Motor neuron (in vitro differentiated cells): ENCODE measurements at regions not wholly inside any gene's neighbourhood (a gene's known extent, or its start where the extent isn't known, plus 50 kb on each side); places are given as distances from the start of the nearest gene placed in this dataset.
A peak's percentile ranks its signal among the peaks of the same experiment; 100 is the strongest.
"Not testable (repeated sequence)": the region's sequence is repeated elsewhere in the genome, so short reads cannot be mapped to it uniquely, and the experiment has no call there.

Source experiments
- ATAC-seq, 8 experiments: fragments of 200-7000 bp; cut with Tn5 transposase; replicated peaks in 6 of 8; 2 replicates each; pipeline ENCODE4 v1.8.0; 2021; ENCODE audit warnings: mild to moderate bottlenecking in 8 of 8, moderate library complexity in 8 of 8
- H3K27ac ChIP-seq, 2 donors: fragments of 250-450 bp; sonication (Bioruptor Pico); 2 replicates each; pipeline ENCODE4 v1.9.0; 2021; ENCODE audit warnings: antibody characterized with exemption in 2 of 2, mild to moderate bottlenecking in 2 of 2, moderate library complexity in 1 of 2
- H3K4me1 ChIP-seq, 2 donors: fragments of 250-450 bp; sonication (Bioruptor Pico); replicated peaks in 1 of 2; 2 replicates each; pipeline ENCODE4 v1.6.1; 2021; ENCODE audit warnings: antibody characterized with exemption in 2 of 2, mild to moderate bottlenecking in 2 of 2, moderate library complexity in 1 of 2
- H3K4me3 ChIP-seq, 5 donors: fragments of 250-450 bp; sonication (Bioruptor Pico); 2 replicates each; pipeline ENCODE4 v1.9.0; 2021; ENCODE audit warnings: antibody characterized with exemption in 5 of 5, mild to moderate bottlenecking in 5 of 5, moderate library complexity in 4 of 5
- WGBS, 10 experiments: fragments of 450-650 bp; shearing (Covaris generic); methylation state at CpG; one replicate each; pipeline ENCODE4 v1.0.0; 2022; 5-methylcytosine and 5-hydroxymethylcytosine counted together
- in situ Hi-C, 9 experiments: fragments of 400-800 bp; cut with MboI; loops; one replicate each; pipeline ENCODE4 v1.15.0; 2021; ENCODE audit warnings: low sequenced_read_pairs in 9 of 9, low pct_unique_long_range_greater_than_20kb in 2 of 9; ENCODE audit not compliant: unreplicated experiment in 9 of 9

DNA sequence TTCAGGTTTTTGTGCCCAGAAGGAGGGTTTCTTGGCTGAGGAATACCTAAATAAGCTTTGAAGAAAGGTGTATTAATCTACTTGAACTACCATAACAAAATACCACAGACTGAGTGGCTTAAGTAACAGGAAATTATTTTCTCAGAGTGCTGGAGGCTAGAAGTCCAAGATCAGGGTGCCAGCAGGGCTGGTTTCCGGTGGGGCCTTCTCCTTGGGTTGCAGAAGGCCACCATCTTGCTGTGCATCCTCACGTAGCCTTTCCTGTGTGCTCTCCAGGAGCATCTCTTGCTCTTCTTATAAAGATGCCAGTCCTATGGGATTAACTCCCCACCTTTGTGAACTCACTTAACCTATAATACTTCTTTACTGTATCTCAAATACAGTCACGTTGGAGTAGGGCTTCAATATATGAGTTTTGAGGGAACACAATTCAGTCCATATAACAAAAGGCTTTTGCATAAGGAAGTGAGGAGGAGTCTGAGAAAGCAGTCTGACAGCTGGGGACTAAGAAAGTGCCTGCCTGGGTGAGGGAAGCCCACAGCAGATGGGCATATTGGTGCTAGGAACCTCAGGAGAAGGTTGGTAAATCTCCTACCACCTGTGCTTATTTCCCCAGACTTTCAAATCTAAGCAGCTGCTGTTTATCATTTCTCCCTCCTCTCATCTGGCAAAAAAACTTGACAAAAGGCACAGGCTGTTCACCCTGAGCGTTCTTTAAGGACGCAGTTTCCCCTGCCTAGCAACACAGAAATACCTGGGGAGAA lies 89.6 kb upstream of the CBLB start:
- WGBS, 10 experiments, result 60 to 100% (median 94%) methylated on average over 1 to 3 of the region's 5 CpGs; no CpG with 5 or more reads in 1 of the 10 experiments
- Histone ChIP-seq H3K4me3 (no peak overlapping the region), H3K27ac (no peak overlapping the region), H3K4me1 (no peaks in the 10 kb centered on the region)
- in situ Hi-C loops, result no loop called here
- ATAC-seq, result no peak

DNA sequence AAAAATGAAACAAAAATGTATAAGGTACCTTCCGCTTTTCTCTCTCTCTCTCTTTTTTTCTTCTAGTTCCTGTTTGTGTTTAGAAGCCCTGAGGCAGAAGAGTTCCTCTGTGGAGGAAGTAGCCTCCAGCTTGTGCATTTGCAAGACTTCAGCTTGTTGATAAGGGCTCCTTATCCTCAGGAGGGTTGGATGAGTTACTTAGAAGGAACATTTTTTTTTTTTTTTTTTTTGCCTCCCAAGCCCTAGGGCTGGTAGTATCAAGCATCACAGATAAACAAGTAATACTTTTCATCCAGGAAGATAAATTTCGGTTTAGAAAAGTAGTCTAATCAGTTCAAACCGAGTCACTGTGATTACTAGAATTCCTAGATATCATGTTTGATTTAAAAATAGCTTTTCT lies 91.0 kb upstream of the CBLB start:
- H3K27ac ChIP-seq, result no peak overlapping the region
- H3K4me1 ChIP-seq, result no peaks in the 10 kb centered on the region
- in situ Hi-C loops, result no loop called here
- no peak for ATAC-seq
- H3K4me3 ChIP-seq, result no peak overlapping the region
- 35 to 92% (median 80%) methylated on average over 1 to 3 of the region's 3 CpGs; no CpG with 5 or more reads in 1 of the 10 experiments for WGBS, 10 experiments

DNA sequence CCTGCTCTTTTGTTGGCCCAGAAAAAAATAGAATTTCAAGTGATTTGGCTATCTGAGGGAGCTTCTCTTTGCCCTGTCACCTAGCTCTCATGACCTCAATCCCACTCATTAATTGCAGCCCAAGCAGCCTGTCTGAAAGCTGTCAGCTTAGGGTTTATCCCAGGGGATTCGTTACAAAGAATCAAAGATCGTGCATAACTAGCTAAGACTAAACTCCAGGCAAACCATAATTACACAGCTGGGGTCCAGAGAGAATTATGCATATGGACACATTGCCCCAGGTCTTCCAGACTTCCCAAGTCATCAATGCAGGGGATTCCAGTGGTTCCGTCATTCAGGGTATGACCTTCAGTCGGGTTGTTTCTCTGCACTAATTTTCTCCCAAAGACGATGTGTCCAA lies 91.6 kb upstream of the CBLB start:
- in situ Hi-C loops, result no loop called here
- 57 to 100% (median 80%) methylated on average over 2 to 5 of the region's 5 CpGs; no CpG with 5 or more reads in 1 of the 10 experiments for WGBS, 10 experiments
- no peak overlapping the region for H3K4me3 ChIP-seq
- ATAC-seq, result peak in 4 of 8 experiments; percentile 22 to 56 (median 38)
- H3K4me1 ChIP-seq, result no peaks in the 10 kb centered on the region
- no peak overlapping the region for H3K27ac ChIP-seq

DNA sequence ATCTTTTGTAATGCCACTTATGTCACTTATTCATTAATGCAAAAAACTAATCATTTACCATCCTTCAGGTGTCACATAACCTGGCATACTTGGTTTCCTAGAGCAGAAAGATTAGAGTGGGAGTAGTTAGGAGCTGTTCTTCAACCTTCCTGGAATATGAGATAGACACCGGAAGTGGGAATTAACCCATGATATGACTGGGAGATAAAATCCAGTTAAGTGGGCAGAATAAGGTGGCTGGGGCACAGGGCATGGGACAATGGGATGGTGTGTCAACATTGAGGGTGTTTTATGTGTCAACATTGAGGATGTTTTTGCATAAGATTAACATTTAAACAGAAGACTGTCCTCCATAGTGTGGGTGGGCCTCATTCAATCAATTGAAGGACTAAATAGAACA lies 94.3 kb upstream of the CBLB start:
- no peaks in the 10 kb centered on the region for H3K4me1 ChIP-seq
- ATAC-seq, result no peak
- WGBS, 10 experiments, result 86 to 100% (median 100%) methylated on average over 1 of the region's 1 CpG; no CpG with 5 or more reads in 6 of the 10 experiments
- H3K4me3 ChIP-seq, result no peak overlapping the region
- no peak overlapping the region for H3K27ac ChIP-seq
- in situ Hi-C loops, result no loop called here

DNA sequence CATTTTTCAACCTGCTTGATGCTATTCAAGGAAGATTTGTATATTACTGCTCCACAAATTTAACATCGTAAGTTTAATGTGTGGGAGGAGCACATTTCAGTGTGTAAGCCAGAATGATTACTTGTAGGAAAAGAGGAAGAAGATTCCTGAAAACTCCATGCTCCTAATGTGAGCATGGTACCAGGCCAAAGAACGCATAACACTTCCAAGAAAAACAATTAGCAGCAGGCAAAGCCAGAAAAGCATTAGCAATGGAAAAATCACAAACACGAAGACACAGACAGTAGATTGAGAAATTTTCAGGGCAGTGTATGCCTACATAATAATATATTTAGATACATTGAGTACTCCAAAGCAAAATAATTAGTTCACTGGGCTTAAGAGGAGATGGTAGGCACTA lies 96.6 kb upstream of the CBLB start:
- peak in 1 of 8 experiments; percentile 87 for ATAC-seq
- in situ Hi-C loops, result no loop called here
- Histone ChIP-seq H3K27ac (no peak overlapping the region), H3K4me1 (no peaks in the 10 kb centered on the region), H3K4me3 (no peak overlapping the region)
- 0 to 100% (median 81%) methylated on average over 1 to 3 of the region's 3 CpGs for WGBS, 10 experiments

DNA sequence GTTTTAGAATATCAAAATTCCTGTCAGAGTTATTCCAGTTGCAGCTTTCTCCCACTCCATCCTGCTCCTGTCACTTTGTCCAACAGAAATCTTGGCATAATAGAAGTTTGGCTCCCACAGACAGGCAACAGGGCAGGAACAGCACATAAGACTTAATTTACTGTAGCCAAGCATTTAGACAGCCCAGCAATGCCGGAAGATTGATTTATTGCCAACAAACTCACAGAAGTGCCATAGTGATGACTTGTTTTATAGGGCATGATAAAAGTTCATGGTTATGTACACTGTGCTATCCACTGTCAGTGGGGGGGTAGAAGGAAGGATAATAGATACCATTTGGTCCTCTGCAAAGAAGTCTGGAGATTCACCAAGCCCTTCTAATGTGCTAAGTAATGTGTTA lies 98.3 kb upstream of the CBLB start:
- in situ Hi-C loops, result no loop called here
- no peak overlapping the region for H3K27ac ChIP-seq
- 38 to 100% (median 100%) methylated on average over 1 of the region's 1 CpG; no CpG with 5 or more reads in 5 of the 10 experiments for WGBS, 10 experiments

DNA sequence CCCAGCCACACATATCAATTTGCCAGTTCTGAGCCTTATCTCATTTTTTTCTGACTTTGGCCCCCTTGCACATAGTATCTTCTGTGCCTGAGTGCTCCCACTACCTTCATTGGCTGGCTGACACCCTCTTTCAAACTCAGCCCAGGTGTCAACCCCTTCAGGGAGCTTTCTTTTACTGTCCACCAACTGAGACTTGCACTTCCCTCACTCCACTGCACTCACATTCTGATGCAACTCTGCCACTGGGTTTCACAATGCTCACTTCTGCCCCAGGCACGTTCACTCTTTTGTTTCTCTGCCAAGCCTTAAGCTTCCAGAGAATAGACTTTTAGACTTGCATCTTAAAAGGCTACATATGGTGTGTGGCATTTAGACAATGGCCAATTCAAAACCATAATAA lies 101.5 kb upstream of the CBLB start:
- peak in 6 of 8 experiments; percentile 27 to 65 (median 57) for ATAC-seq
- Histone ChIP-seq H3K27ac (no peak overlapping the region), H3K4me1 (peaks cover 0 to 2% of the 10 kb centered on the region in 2 donors), H3K4me3 (no peak overlapping the region)
- in situ Hi-C loops, result no loop called here
- WGBS, 10 experiments, result 0 to 40% (median 0%) methylated on average over 1 of the region's 1 CpG; no CpG with 5 or more reads in 3 of the 10 experiments

More for the DNA sequence above, 98.3 kb upstream of the CBLB start:
- Histone ChIP-seq H3K4me3 (no peak overlapping the region), H3K4me1 (no peaks in the 10 kb centered on the region)
- peak in 1 of 8 experiments; percentile 82 for ATAC-seq

DNA sequence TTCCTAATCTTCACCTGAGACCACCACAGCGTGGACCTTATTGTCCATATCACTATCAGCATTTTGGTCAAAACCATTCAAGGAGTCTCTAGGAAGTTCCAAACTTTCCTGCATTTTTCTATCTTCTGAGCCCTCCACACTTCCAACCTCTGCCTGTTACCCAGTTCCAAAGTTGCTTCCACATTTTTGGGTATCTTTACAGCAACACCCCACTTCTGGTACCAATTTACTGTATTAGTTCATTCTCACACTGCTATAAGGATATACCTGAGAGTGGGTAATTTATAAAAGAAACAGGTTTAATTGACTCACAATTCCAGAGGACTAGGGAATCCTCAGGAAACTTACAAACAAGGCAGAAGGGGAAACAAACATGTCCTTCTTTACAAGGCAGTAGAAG lies 103.3 kb upstream of the CBLB start:
- Histone ChIP-seq H3K4me1 (peaks cover 0 to 8% of the 10 kb centered on the region in 2 donors), H3K4me3 (no peak overlapping the region), H3K27ac (no peak overlapping the region)
- 0 to 67% (median 6%) methylated on average over 1 of the region's 1 CpG; no CpG with 5 or more reads in 6 of the 10 experiments for WGBS, 10 experiments
- in situ Hi-C loops, result no loop called here
- ATAC-seq, result no peak

DNA sequence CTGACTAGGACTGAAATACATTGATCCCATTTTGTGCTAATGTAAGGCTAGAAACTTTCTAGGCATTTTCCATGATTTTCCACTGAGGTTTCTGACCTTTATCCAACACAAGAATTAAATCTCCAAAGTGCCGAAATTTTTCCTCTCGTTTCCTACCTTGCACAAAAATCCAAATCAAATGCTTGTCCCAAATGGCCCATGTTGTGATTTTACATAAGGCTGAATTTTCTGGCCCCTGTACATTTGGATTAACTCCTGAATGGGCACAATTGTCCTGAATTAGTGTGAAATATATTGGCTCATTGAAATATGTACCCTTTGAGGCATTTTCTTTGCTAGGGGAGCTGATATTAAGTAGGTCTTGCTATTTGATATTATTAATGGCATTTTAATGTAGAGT lies 105.6 kb upstream of the CBLB start:
- no peak overlapping the region for H3K27ac ChIP-seq
- WGBS, 10 experiments, result 37 to 100% (median 87%) methylated on average over 1 to 2 of the region's 2 CpGs
- H3K4me3 ChIP-seq, result no peak overlapping the region
- peaks cover 0 to 8% of the 10 kb centered on the region in 2 donors for H3K4me1 ChIP-seq
- ATAC-seq, result no peak
- in situ Hi-C loops, result no loop called here

DNA sequence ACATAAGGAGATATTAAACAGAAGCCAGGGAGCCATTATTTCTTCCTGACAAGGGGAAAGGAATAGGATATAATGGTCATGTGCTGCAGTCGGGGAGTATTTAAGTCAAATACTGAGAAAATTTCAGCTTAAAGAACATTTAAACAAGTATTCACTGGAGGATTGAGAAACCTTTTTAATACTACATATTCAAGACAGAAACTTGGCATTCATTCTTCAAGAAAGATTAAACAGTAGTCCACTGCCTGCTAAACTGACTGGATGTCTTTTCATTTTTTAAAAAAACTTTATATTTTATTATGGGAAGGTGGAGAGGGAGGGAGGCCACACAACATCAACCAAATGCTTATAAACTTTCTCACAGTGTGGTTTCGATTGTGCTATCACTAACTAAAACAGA lies 107.4 kb upstream of the CBLB start:
- in situ Hi-C loops, result no loop called here
- 60 to 100% (median 79%) methylated on average over 1 to 2 of the region's 2 CpGs for WGBS, 10 experiments
- ATAC-seq, result no peak

DNA sequence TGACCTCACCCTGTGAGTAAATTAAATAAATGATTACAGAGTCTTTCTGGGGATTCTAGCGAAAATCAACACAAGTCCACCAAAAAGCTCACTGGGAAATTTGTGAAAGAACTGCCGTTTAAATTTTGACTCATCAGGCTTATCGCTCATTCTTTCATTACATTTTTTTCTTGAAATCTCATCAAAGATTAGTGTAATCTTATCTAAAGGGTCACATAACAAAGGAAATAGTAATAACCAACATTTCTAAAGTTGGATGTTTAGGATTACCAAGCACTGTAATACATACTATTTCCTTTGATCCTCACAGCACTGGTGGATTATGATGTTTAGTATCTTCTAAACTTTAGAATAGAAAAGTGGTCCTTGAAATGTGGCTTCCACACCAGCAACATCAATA lies 111.1 kb upstream of the CBLB start:
- H3K4me3 ChIP-seq, result no peak overlapping the region
- 50 to 100% (median 87%) methylated on average over 1 to 3 of the region's 3 CpGs for WGBS, 10 experiments
- no peak for ATAC-seq
- in situ Hi-C loops, result no loop called here
- H3K4me1 ChIP-seq, result peaks cover 0 to 8% of the 10 kb centered on the region in 2 donors
- no peak overlapping the region for H3K27ac ChIP-seq

More for the DNA sequence above, 107.4 kb upstream of the CBLB start:
- H3K4me1 ChIP-seq, result peaks cover 0 to 8% of the 10 kb centered on the region in 2 donors
- H3K27ac ChIP-seq, result no peak overlapping the region
- H3K4me3 ChIP-seq, result no peak overlapping the region

DNA sequence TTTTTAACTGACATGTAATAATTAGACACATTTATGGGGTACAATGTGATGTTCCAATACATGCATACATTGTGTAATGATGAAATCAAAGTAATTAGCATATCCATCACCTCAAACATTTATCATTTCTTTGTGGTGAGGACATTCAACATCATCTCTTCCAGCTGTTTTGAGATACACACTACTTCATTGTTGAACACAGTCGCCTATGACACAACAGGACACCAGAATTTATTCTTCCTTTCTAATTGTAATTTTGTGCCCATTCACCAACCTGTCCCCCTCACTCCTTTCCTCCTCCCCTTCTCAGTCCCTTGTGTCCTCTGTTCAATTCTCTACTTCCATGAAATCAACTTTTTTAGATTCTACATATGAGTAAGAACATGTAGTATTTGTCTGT lies 113.4 kb upstream of the CBLB start:
- ATAC-seq, result no peak
- 83 to 100% (median 91%) methylated on average over 1 of the region's 1 CpG; no CpG with 5 or more reads in 3 of the 10 experiments for WGBS, 10 experiments

DNA sequence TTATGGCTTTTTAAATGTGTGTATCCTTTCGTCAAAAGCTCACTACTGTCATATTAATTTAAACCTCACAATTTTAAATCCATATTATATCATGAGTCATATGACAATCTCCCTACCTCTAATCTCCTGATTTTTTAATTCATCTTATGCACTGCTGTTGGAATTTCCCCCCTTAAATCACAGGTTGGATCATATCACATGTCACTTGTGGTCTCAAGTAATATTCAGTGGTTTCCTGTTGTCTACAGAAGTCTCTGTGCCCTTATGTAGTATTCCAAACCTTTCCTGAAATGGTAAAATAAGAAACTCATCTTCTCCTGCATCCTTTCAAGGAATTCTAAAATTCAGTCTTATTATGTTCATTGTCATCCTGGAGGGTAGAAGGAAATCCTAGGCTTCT lies 116.0 kb upstream of the CBLB start:
- Histone ChIP-seq H3K4me1 (no peaks in the 10 kb centered on the region), H3K4me3 (no peak overlapping the region), H3K27ac (no peak overlapping the region)
- no peak for ATAC-seq
- 89 to 100% (median 100%) methylated on average over 1 of the region's 1 CpG; no CpG with 5 or more reads in 1 of the 10 experiments for WGBS, 10 experiments
- in situ Hi-C loops, result no loop called here

More for the DNA sequence above, 113.4 kb upstream of the CBLB start:
- Histone ChIP-seq H3K4me1 (no peaks in the 10 kb centered on the region), H3K4me3 (no peak overlapping the region), H3K27ac (no peak overlapping the region)
- in situ Hi-C loops, result no loop called here

DNA sequence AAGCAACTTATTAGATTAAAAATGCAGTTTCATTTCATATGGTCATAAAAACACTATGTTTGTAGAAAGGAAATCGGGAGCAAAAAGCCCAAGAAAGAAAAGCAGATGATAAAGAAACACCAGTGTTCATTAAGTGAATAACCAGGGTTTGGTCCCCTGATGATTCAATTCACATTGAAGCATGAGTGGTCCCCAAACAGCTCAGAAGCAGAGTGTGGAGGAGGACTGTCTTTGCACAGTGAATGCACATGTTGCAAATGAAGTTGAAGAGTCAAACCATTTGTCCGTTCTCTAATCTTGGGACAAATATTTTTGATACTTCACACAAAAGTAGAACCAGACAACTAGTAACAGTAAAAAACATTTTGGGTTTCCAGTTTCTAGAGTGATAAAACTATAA lies 117.5 kb upstream of the CBLB start:
- in situ Hi-C loops, ATAC-seq, H3K27ac ChIP-seq, H3K4me1 ChIP-seq, H3K4me3 ChIP-seq: not testable (repeated sequence)
- WGBS, 10 experiments, result 83 to 100% methylated on average over 1 to 2 of the region's 2 CpGs; no CpG with 5 or more reads in 8 of the 10 experiments
